Kidney epithelial cell (primary cell): ENCODE measurements at regions not wholly inside any gene's neighbourhood (a gene's known extent, or its start where the extent isn't known, plus 50 kb on each side); places are given as distances from the start of the nearest gene placed in this dataset.

Experiments
- DNase-seq: peaks from one replicate; pipeline ENCODE4 v3.0.0-alpha.2; 2010; ENCODE audit warnings: low read depth
- H3K27me3 ChIP-seq: 2 replicates; pipeline ENCODE4 v1.6.0; 2011; ENCODE audit warnings: low read length; ENCODE audit not compliant: control insufficient read depth, insufficient read depth
- H3K36me3 ChIP-seq: 2 replicates; pipeline ENCODE4 v1.5.1; 2011; ENCODE audit warnings: low read length; ENCODE audit not compliant: control insufficient read depth, insufficient read depth
- H3K4me3 ChIP-seq: 2 replicates; pipeline ENCODE4 v1.5.1; 2011; ENCODE audit warnings: low read depth, mild to moderate bottlenecking, control low read depth, low read length
- CTCF ChIP-seq: IDR thresholded peaks from 2 replicates; pipeline ENCODE4 v1.5.1; 2011; ENCODE audit warnings: mild to moderate bottlenecking, moderate library complexity, low read length, control low read depth, inconsistent platforms; ENCODE audit not compliant: insufficient read depth, poor library complexity, severe bottlenecking

GRCh38 chr1:37156646-37157045 is 122.3 kb upstream of the GRIK3 start:
- H3K4me3 ChIP-seq, result no peak overlapping the region
- no peaks in the 10 kb centered on the region for H3K36me3 ChIP-seq
- no peak for TF ChIP-seq CTCF
- no peak for DNase-seq
- no peaks in the 10 kb centered on the region for H3K27me3 ChIP-seq

- Histone ChIP-seq H3K4me3 (no peak overlapping the region), H3K36me3 (no peaks in the 10 kb centered on the region), H3K27me3 (no peaks in the 10 kb centered on the region)
- no peak for DNase-seq
- no peak for TF ChIP-seq CTCF
Measured at GRCh38 chr1:37157634-37158033, 123.3 kb upstream of the GRIK3 start.

DNA sequence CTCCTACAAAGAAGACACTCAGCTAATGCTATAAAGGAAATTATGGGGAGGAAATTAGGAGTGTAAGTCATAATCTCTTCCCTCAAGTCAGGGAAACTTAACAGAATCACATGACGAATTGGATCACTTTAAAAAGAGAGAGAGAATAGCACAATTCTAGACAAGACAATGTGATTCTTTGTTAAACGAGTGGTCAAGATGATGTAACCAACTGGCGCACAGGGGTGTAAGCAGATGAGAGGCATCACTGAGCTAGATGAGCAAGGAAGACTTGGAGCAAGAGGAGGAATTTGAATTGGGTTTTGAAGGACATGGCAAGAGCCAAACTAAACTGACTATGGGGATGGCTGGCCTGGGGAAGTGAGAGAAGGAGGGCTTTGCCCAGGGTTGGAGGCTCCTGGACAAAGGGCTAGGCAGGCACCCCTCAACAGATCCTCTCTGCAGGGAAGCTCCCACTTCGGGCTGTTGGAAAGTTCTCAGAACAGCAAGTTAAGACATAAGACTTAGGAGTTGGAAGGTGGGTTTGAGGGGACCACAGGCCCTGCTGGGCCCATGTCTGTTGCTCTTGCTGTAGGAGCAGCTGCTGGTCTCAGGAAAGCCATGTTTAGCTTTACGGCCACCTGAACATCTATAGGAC is 123.9 kb upstream of the GRIK3 start:
- no peak for TF ChIP-seq CTCF
- DNase-seq, result no peak
- no peaks in the 10 kb centered on the region for H3K27me3 ChIP-seq
- H3K36me3 ChIP-seq, result no peaks in the 10 kb centered on the region
- no peak overlapping the region for H3K4me3 ChIP-seq

DNA sequence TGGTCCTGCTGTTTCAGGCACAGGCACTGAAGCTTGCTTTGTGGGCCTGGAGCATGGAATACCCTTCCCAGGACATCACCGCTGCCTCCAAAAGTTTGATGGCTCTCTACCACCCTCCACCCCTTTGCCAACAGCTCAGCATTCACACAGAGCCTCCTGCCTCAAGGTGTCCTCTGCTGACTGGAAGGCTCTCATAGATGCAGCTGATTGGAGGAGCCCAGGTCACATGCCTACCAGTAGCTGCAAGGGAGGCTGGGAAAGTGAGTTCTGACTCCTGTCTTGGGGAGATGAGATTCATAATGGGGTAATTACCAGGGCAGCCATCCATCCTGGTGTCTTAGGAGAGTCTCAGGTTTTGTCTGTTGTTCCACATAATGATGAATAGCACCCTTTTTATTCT is 124.8 kb upstream of the GRIK3 start:
- H3K4me3 ChIP-seq, result no peak overlapping the region
- H3K36me3 ChIP-seq, result no peaks in the 10 kb centered on the region
- TF ChIP-seq CTCF, result no peak
- no peak for DNase-seq
- no peaks in the 10 kb centered on the region for H3K27me3 ChIP-seq

GRCh38 chr1:37161171-37161570 is 126.9 kb upstream of the GRIK3 start:
- Histone ChIP-seq H3K4me3 (no peak overlapping the region), H3K27me3 (no peaks in the 10 kb centered on the region), H3K36me3 (no peaks in the 10 kb centered on the region)
- no peak for TF ChIP-seq CTCF
- no peak for DNase-seq

- H3K36me3 ChIP-seq, result no peaks in the 10 kb centered on the region
- no peaks in the 10 kb centered on the region for H3K27me3 ChIP-seq
- DNase-seq, result no peak
- TF ChIP-seq CTCF, result no peak
- H3K4me3 ChIP-seq, result no peak overlapping the region
Measured at GRCh38 chr1:37162059-37162458, 127.7 kb upstream of the GRIK3 start.
